ENCODE measurements at regions not wholly inside any gene's neighbourhood (a gene's known extent, or its start where the extent isn't known, plus 50 kb on each side); places are given as distances from the start of the nearest gene placed in this dataset.

- TF ChIP-seq, protein P1, sequence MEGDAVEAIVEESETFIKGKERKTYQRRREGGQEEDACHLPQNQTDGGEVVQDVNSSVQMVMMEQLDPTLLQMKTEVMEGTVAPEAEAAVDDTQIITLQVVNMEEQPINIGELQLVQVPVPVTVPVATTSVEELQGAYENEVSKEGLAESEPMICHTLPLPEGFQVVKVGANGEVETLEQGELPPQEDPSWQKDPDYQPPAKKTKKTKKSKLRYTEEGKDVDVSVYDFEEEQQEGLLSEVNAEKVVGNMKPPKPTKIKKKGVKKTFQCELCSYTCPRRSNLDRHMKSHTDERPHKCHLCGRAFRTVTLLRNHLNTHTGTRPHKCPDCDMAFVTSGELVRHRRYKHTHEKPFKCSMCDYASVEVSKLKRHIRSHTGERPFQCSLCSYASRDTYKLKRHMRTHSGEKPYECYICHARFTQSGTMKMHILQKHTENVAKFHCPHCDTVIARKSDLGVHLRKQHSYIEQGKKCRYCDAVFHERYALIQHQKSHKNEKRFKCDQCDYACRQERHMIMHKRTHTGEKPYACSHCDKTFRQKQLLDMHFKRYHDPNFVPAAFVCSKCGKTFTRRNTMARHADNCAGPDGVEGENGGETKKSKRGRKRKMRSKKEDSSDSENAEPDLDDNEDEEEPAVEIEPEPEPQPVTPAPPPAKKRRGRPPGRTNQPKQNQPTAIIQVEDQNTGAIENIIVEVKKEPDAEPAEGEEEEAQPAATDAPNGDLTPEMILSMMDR (IDR thresholded peaks at IDR 0.05; ENCODE audit: low read depth, low read length, missing input control): no peak
- no peak for TF ChIP-seq HNF4A (conservative IDR thresholded peaks at IDR 0.05)
- no peak for TF ChIP-seq YY1 (IDR thresholded peaks at IDR 0.05)
- TF ChIP-seq JUND (IDR thresholded peaks at IDR 0.05): no peak
- TF ChIP-seq MAX (IDR thresholded peaks at IDR 0.05): no peak
- TF ChIP-seq, protein P2, sequence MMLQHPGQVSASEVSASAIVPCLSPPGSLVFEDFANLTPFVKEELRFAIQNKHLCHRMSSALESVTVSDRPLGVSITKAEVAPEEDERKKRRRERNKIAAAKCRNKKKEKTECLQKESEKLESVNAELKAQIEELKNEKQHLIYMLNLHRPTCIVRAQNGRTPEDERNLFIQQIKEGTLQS (IDR thresholded peaks at IDR 0.05): no peak
- no peak for TF ChIP-seq NR2F2 (IDR thresholded peaks at IDR 0.05)
- TF ChIP-seq RAD21 (IDR thresholded peaks at IDR 0.05): no peak
- TF ChIP-seq FOXA2 (IDR thresholded peaks at IDR 0.05): no peak
- TF ChIP-seq SP1 (IDR thresholded peaks at IDR 0.05): no peak
Observed at GRCh38 chr2:239506101-239506857, 105.5 kb upstream of the HDAC4 start (continued).

DNA sequence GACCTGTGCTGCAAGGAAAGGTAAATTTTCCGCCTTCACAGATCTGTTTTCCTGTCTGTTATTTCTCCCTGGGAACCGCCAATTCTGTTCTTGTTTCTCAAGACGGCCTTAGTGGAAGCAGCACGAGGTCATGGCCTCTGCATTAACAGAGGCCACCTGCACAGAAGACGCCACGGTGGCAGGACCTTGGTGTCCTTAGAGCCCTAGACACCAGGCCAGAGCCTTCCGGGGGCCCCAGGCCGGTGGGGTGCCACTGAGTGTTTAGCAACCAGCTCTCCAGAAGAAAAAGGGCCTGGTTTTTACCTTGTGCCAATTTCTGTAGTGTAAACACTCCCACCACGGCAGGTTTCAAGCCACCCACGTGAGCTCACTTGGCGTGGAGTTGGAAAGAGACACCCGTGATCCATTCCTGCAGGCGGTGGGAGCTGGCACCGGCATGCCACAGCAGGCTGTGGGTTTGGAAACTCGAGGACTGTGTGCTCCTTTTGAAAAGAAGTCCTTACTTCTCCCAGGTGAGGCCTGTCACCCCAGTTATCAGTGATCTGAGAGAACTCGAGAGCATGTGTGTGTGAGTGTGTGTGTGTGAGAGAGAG, 103.9 kb upstream of the HDAC4 start:
- Histone ChIP-seq H3K9me3 (ENCODE audit: control insufficient read depth in 4 of 4, low read length in 3 of 4) (no peaks in the 10 kb centered on the region), H3K27me3 (ENCODE audit: control insufficient read depth in 4 of 4, insufficient read depth in 4 of 4, low read length in 3 of 4) (no peaks in the 10 kb centered on the region), H3K9ac (ENCODE audit: low read depth in 1 of 2, low read length in 2 of 2) (no peak overlapping the region), H3K4me1 (ENCODE audit: control insufficient read depth in 4 of 4, insufficient read depth in 4 of 4, low read length in 3 of 4) (no peaks in the 10 kb centered on the region), H3K4me3 (ENCODE audit: low read depth in 1 of 3, low read length in 3 of 3) (no peak overlapping the region), H3K36me3 (ENCODE audit: control insufficient read depth in 4 of 4, insufficient read depth in 3 of 4, low read depth in 1 of 4, low read length in 3 of 4) (no peaks in the 10 kb centered on the region), H3K27ac (ENCODE audit: low read depth in 1 of 2, low read length in 2 of 2) (no peak overlapping the region)
- 88% methylated on average over 16 of the region's 16 CpGs for WGBS
- TF ChIP-seq MAX (IDR thresholded peaks at IDR 0.05) (no peak), HNF4G (IDR thresholded peaks at IDR 0.05) (no peak), REST (IDR thresholded peaks at IDR 0.05) (no peak), HNF4A (conservative IDR thresholded peaks at IDR 0.05) (no peak)
- DNase-seq (ENCODE audit: low spot score): no peak

All from liver (tissue), 8 donors.